ENCODE measurements at regions not wholly inside any gene's neighbourhood (a gene's known extent, or its start where the extent isn't known, plus 50 kb on each side); places are given as distances from the start of the nearest gene placed in this dataset.

- TF ChIP-seq POLR2A (IDR thresholded peaks at IDR 0.05), result no peak
- TF ChIP-seq CTCF (IDR thresholded peaks at IDR 0.05), result no peak
Observed at GRCh38 chr2:144947709-144948037, 427.8 kb upstream of the ZEB2 start.

Data from testis (tissue), 2 donors.